ENCODE measurements at regions not wholly inside any gene's neighbourhood (a gene's known extent, or its start where the extent isn't known, plus 50 kb on each side); places are given as distances from the start of the nearest gene placed in this dataset.
"Not testable (repeated sequence)": the region's sequence is repeated elsewhere in the genome, so short reads cannot be mapped to it uniquely, and the experiment has no call there.

GRCh38 chr7:153224890-153225289, 465.3 kb downstream of the ACTR3B start:
- in situ Hi-C loops (cut with HindIII; ENCODE audit: low sequenced_read_pairs) = no loop called here
- no peak overlapping the region for H3K4me3 ChIP-seq (ENCODE audit: low read depth, low read length)
- DNase-seq (ENCODE audit: low read depth, low spot score) = no peak
- no peak for TF ChIP-seq CTCF (IDR thresholded peaks at IDR 0.05; ENCODE audit: low read depth, low read length)

GRCh38 chr7:153245136-153245535, 485.6 kb downstream of the ACTR3B start:
- H3K4me3 ChIP-seq (ENCODE audit: low read depth, low read length); DNase-seq (ENCODE audit: low read depth, low spot score); in situ Hi-C loops (cut with HindIII; ENCODE audit: low sequenced_read_pairs): not testable (repeated sequence)

- DNase-seq (ENCODE audit: low read depth, low spot score) = no peak
- in situ Hi-C loops (cut with HindIII; ENCODE audit: low sequenced_read_pairs) = no loop called here
- no peak for TF ChIP-seq CTCF (IDR thresholded peaks at IDR 0.05; ENCODE audit: low read depth, low read length)
Measured at GRCh38 chr7:153245809-153246208, 486.3 kb downstream of the ACTR3B start.

GRCh38 chr7:153247926-153248325, 488.4 kb downstream of the ACTR3B start:
- in situ Hi-C loops (cut with HindIII; ENCODE audit: low sequenced_read_pairs) = no loop called here
- no peak for TF ChIP-seq CTCF (IDR thresholded peaks at IDR 0.05; ENCODE audit: low read depth, low read length)

More at GRCh38 chr7:153245809-153246208, 486.3 kb downstream of the ACTR3B start:
- no peak overlapping the region for H3K4me3 ChIP-seq (ENCODE audit: low read depth, low read length)

GRCh38 chr7:153258686-153259085, 499.1 kb downstream of the ACTR3B start:
- no peak overlapping the region for H3K4me3 ChIP-seq (ENCODE audit: low read depth, low read length)
- DNase-seq (ENCODE audit: low read depth, low spot score) = no peak
- in situ Hi-C loops (cut with HindIII; ENCODE audit: low sequenced_read_pairs) = no loop called here
- no peak for TF ChIP-seq CTCF (IDR thresholded peaks at IDR 0.05; ENCODE audit: low read depth, low read length)

More at GRCh38 chr7:153247926-153248325, 488.4 kb downstream of the ACTR3B start:
- no peak overlapping the region for H3K4me3 ChIP-seq (ENCODE audit: low read depth, low read length)
- no peak for DNase-seq (ENCODE audit: low read depth, low spot score)

- no peak for DNase-seq (ENCODE audit: low read depth, low spot score)
Measured at GRCh38 chr7:153276394-153276793, 516.8 kb downstream of the ACTR3B start.

GRCh38 chr7:153286763-153287162, 527.2 kb downstream of the ACTR3B start:
- no peak overlapping the region for H3K4me3 ChIP-seq (ENCODE audit: low read depth, low read length)
- no peak for TF ChIP-seq CTCF (IDR thresholded peaks at IDR 0.05; ENCODE audit: low read depth, low read length)
- DNase-seq (ENCODE audit: low read depth, low spot score) = no peak
- in situ Hi-C loops (cut with HindIII; ENCODE audit: low sequenced_read_pairs) = no loop called here

More at GRCh38 chr7:153276394-153276793, 516.8 kb downstream of the ACTR3B start:
- no peak for TF ChIP-seq CTCF (IDR thresholded peaks at IDR 0.05; ENCODE audit: low read depth, low read length)
- no peak overlapping the region for H3K4me3 ChIP-seq (ENCODE audit: low read depth, low read length)
- in situ Hi-C loops (cut with HindIII; ENCODE audit: low sequenced_read_pairs) = no loop called here
